Stimulated activated CD8-positive, alpha-beta memory T cell treated with anti-CD3 and anti-CD28 coated beads, Interleukin-7, amount 100 ng/mL, for 48 hours (primary cell): ENCODE measurements at regions not wholly inside any gene's neighbourhood (a gene's known extent, or its start where the extent isn't known, plus 50 kb on each side); places are given as distances from the start of the nearest gene placed in this dataset.
"Not testable (repeated sequence)": the region's sequence is repeated elsewhere in the genome, so short reads cannot be mapped to it uniquely, and the experiment has no call there.

Source experiments
- DNase-seq, 2 donors: peaks; one replicate each; pipeline ENCODE4 v3.0.0-alpha.2; 2020; ENCODE audit warnings: low read depth in 1 of 2; ENCODE audit errors: extremely low read depth in 1 of 2

DNA sequence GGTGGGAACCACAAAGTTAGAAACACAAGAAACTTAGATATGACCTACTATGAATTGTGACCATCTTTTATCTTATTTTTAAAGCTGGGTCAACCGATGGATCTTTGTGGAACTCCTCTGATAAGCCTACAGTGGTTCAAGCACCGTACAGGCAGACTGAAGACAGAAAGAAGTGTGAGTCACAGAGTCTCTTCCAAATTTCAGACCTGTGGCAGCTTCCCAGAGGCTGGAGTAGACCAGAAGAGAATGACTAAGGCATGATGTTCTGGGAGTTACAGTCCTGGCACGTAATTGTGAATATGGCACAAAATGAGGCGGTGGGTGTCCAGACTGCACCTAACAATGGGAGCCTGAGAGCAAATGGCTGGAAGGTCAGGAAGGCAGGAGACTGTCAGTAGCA, 70.0 kb downstream of the LMO4 start:
- DNase-seq = no peak

DNA sequence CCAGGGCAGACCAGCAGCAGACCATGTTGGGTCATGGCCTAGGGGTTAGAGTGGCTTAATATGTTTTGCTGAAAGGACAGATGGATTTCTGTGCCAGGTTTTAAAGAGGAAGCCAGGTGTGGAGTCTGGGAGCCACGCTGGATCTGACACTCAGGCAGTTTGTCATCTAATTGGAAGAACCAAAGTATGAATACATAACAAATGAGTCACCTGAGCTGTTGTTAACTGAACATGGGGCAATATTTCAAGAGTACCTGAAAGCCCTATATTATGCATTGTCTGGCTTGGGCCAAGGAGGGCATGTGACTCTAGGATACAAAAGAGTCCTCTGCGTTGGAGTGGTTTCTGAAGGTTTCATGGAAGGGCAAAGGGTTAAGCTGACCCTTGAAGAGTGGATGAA, 70.6 kb downstream of the LMO4 start:
- no peak for DNase-seq

DNA sequence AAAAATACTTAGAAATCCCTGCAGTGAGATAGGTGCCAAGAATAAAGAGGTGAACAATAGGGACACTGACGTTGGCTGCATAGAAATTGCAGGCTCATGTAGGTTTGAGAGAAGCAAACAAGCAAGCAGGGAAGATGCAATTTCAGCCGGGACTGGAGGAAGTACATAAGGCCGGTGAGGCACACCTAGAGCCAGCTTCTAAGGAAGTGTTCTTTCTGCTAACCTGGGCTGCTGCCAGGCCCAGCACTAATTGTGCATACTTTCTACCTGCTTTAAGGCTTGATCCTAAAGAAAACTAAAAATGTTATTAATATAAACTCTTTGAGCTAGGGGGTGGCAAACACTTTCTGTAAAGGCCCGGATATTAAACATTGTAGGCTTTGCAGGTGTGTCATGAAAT, 71.0 kb downstream of the LMO4 start:
- no peak for DNase-seq

DNA sequence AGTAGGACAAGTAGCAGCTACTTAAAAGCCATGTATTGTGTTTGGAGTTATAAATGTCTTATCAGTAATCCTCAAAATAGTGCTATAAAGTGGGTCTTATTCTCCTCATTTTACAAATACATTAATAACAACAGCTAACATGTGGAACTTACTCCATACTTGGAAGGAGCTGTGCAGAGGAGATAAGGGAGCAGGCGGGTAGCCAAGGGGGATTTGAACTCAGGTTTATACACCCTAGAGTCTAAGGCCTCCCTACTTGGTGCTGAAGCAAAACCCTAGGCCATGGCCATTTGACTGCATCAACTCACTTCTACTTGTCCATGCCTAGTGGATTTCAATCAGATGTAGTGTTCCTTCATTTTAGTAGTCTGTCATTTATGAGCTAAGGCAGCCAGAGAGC, 72.1 kb downstream of the LMO4 start:
- no peak for DNase-seq

DNA sequence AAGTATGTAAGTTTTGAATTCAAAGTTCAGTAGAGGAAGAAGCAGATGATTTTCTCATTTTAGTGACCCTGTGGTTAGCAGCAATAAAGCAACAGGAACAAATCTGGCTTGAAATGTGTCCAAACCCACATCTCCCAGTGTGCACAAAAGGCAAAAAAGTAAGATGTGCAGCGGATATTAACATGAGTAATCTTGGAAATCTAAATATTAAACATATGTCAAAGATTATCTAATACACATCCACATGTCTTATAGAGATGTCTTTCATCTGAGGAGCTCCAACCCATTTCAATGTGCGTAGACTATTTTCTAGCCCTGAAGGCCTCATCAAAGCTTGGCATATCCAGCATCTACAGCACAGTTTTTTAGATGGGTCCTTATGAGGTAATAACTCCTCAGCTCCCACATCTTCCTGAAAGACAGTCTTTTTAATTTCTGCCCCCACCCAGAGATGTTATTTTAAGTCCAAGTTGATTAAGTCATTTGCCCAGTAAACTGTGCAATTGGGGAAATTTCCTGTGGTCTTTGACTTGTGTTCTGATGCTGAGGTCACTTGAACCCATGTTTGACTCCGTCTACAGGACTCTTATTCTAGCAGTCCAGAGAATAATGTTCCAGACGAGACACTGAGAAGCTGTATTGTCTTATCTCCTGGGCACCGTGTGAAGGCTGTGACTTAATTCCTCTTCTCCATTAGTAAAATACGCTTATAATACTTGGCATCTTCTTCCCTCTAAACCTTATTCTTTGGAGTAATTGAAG, 73.7 kb downstream of the LMO4 start:
- no peak for DNase-seq

- DNase-seq = no peak
Measured at GRCh38 chr1:87403061-87403820, 74.6 kb downstream of the LMO4 start.

DNA sequence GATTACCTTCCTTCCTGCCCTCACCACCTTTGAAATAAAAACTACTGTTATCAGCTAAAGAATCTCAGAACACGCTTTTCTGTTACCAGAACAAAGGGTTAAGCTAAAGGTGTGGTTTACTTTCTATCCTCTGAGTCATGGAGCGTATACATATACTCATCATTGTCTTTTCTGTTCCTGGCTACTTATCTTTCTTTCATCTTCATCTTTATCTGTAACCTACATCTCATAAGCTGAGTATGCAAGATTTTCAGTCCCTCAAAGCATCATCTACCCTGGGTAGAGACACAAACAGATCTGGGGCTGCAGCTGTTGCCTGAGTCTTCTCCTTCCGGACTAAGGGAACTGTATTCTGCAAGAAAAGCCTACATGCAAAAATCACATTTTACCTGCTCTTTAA, 75.6 kb downstream of the LMO4 start:
- peak in 1 of 2 donors; percentile 9 for DNase-seq

DNA sequence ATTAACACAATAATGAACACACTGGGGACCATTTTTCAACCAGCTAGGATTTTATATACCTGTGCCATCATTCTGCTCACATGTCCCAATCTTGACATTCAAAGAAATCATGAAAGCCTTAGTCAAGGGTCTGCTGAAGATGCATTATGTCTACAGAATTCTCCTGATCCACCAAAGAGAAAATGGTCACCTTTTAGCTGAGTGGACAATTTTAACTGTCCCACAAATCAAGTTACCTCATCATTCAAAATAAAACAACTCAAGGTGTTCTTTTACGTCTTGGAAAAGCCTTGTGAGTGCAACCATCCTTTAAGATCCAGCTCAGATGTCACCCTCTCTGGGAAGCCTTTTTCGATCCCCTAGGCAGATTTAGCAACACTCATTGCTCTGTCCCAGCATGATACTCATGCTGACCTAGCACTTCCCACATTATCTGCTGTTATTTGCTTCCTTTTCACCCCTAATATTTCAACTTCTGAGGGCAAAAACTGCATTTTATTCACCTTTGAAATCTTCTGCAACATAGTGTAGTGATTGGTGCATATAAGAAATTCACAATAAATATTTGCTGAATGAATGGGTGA, 80.1 kb downstream of the LMO4 start:
- no peak for DNase-seq

- DNase-seq = no peak
Measured at GRCh38 chr1:87410776-87411480, 82.2 kb downstream of the LMO4 start.

DNA sequence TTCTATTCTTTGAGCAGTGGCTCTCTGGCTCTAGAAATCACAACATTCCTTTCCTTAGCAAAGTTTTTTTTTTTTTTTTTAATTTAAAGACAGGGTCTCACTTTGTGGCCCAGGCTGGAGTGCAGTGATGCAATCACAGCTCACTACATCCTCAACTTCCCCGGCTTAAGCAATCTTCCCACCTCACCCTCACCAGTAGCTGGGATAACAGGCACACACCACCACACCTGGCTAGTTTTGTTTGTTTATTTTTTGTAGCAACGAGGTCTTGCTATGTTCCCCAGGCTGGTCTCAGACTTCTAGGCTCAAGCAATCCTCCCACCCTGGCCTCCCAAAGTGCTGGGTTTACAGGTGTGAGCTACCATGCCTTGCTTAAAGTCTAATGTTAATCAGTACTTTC, 85.2 kb downstream of the LMO4 start:
- not testable (repeated sequence) for DNase-seq

GRCh38 chr1:87418048-87418447, 89.4 kb downstream of the LMO4 start:
- no peak for DNase-seq

DNA sequence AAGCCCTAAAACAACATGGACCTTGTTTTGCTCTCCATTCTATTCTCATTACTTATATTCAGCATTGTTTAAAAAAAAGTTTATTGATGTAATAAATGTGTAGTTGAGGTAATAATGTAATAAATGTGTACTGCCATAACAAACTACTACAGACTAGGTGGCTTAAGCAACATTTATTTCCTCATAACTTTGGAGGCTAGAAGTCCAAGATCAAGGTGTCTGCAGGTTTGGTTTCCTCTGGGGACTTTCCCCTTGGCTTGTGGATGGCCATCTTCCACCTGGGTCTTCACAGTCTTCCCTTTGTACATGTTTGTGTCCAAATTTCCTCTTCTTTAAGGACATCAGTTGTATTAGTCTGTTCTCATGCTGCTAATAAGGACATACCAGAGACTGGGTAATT, 93.1 kb downstream of the LMO4 start:
- no peak for DNase-seq

- no peak for DNase-seq
Measured at GRCh38 chr1:87424541-87424940, 95.9 kb downstream of the LMO4 start.

GRCh38 chr1:87426463-87427249, 98.0 kb downstream of the LMO4 start:
- DNase-seq = no peak

GRCh38 chr1:87428367-87428766, 99.7 kb downstream of the LMO4 start:
- DNase-seq = no peak

DNA sequence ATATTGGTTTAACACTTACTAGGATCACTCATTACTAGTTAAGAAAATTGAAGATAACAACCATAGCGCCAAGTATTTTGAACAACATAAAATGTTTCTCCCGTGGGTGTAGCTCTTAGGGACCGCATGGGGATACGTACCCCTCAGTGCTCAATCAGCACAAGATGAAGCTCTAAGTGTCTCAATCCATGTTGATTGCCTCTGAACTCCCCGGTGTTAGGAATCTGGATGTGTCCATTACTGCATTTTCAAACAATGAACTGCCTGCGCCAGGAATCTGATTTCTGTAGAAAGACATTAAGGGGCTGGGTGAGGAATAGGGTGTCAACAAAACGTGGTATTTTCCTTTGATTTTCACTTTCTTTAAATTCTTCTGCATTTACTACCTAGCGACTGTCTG, 100.2 kb downstream of the LMO4 start:
- DNase-seq = no peak

- DNase-seq = no peak
Measured at GRCh38 chr1:87432685-87433084, 104.0 kb downstream of the LMO4 start.

GRCh38 chr1:87433101-87433500, 104.4 kb downstream of the LMO4 start:
- DNase-seq = not testable (repeated sequence)

GRCh38 chr1:87435484-87435883, 106.8 kb downstream of the LMO4 start:
- no peak for DNase-seq

GRCh38 chr1:87436115-87436514, 107.4 kb downstream of the LMO4 start:
- not testable (repeated sequence) for DNase-seq

DNA sequence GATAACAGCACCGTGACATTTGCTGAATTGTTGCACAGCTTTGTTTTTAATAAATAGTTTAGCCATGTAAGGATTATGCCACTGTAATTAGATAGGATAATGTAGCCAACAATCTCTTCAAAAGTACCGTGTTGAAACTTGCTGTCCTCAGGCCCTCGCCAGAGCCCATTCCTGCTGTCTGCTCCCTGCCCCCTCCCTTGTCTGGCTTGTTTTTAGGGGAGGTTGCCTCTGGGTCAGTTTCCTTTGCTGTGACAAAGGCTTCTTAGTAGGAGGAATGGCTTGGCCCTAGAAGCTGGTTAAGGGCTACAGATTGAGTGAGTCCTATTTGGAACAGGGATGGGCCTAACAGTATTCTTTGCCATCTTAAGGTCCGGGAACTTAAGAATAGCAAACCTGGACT, 107.9 kb downstream of the LMO4 start:
- no peak for DNase-seq
